ENCODE measurements at regions not wholly inside any gene's neighbourhood (a gene's known extent, or its start where the extent isn't known, plus 50 kb on each side); places are given as distances from the start of the nearest gene placed in this dataset.

GRCh38 chr6:77010931-77011542, 452.3 kb downstream of the HTR1B start:
- TF ChIP-seq, protein P1, sequence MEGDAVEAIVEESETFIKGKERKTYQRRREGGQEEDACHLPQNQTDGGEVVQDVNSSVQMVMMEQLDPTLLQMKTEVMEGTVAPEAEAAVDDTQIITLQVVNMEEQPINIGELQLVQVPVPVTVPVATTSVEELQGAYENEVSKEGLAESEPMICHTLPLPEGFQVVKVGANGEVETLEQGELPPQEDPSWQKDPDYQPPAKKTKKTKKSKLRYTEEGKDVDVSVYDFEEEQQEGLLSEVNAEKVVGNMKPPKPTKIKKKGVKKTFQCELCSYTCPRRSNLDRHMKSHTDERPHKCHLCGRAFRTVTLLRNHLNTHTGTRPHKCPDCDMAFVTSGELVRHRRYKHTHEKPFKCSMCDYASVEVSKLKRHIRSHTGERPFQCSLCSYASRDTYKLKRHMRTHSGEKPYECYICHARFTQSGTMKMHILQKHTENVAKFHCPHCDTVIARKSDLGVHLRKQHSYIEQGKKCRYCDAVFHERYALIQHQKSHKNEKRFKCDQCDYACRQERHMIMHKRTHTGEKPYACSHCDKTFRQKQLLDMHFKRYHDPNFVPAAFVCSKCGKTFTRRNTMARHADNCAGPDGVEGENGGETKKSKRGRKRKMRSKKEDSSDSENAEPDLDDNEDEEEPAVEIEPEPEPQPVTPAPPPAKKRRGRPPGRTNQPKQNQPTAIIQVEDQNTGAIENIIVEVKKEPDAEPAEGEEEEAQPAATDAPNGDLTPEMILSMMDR (IDR thresholded peaks at IDR 0.05): no peak
- TF ChIP-seq POLR2A (IDR thresholded peaks at IDR 0.05): no peak
